Ovary (tissue), 3 donors: ENCODE measurements at regions not wholly inside any gene's neighbourhood (a gene's known extent, or its start where the extent isn't known, plus 50 kb on each side); places are given as distances from the start of the nearest gene placed in this dataset.

Source experiments
- CTCF ChIP-seq, 3 donors: fragments of 450-650 bp in 2 of 3; fragments of 200-600 bp in 1 of 3; IDR thresholded peaks; one replicate each; pipeline versions ENCODE4 v1.5.1 to v1.8.0; 2016 to 2022; ENCODE audit warnings: antibody characterized with exemption in 3 of 3, mild to moderate bottlenecking in 1 of 3
- EP300 ChIP-seq: sonication (generic); formaldehyde crosslinking; IDR thresholded peaks from one replicate; pipeline ENCODE4 v1.6.1; 2017; ENCODE audit warnings: antibody characterized with exemption
- POLR2A ChIP-seq: fragments of 450-650 bp; IDR thresholded peaks from one replicate; pipeline ENCODE4 v1.6.1; 2017; ENCODE audit warnings: antibody characterized with exemption, mild to moderate bottlenecking, moderate library complexity
- donor health status: DM: no; HTN: no; CAD: no.

- no peak for TF ChIP-seq EP300
- TF ChIP-seq CTCF (IDR thresholded peaks at IDR 0.05), result no peak
- no peak for TF ChIP-seq POLR2A
Measured at GRCh38 chr12:115378291-115378690, 694.3 kb upstream of the TBX3 start.
